ENCODE measurements at regions not wholly inside any gene's neighbourhood (a gene's known extent, or its start where the extent isn't known, plus 50 kb on each side); places are given as distances from the start of the nearest gene placed in this dataset.

GRCh38 chr4:104217526-104217925 lies 277.2 kb downstream of the CXXC4 start:
- no peak for ATAC-seq

GRCh38 chr4:104211657-104212056 lies 283.0 kb downstream of the CXXC4 start:
- ATAC-seq = no peak
- TF ChIP-seq ZNF565 (CRISPR knock-in tag; conservative IDR thresholded peaks at IDR 0.05; ENCODE audit: low read depth) = no peak
- TF ChIP-seq, protein P1, sequence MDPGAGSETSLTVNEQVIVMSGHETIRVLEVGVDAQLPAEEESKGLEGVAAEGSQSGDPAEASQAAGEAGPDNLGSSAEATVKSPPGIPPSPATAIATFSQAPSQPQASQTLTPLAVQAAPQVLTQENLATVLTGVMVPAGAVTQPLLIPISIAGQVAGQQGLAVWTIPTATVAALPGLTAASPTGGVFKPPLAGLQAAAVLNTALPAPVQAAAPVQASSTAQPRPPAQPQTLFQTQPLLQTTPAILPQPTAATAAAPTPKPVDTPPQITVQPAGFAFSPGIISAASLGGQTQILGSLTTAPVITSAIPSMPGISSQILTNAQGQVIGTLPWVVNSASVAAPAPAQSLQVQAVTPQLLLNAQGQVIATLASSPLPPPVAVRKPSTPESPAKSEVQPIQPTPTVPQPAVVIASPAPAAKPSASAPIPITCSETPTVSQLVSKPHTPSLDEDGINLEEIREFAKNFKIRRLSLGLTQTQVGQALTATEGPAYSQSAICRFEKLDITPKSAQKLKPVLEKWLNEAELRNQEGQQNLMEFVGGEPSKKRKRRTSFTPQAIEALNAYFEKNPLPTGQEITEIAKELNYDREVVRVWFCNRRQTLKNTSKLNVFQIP (CRISPR knock-in tag; IDR thresholded peaks at IDR 0.05; ENCODE audit: borderline replicate concordance, low read depth) = no peak
- no peak for TF ChIP-seq CREB5 (CRISPR knock-in tag; IDR thresholded peaks at IDR 0.05; ENCODE audit: low read depth)
- TF ChIP-seq ZFP30 (CRISPR knock-in tag; IDR thresholded peaks at IDR 0.05) = no peak
- TF ChIP-seq, protein P2, sequence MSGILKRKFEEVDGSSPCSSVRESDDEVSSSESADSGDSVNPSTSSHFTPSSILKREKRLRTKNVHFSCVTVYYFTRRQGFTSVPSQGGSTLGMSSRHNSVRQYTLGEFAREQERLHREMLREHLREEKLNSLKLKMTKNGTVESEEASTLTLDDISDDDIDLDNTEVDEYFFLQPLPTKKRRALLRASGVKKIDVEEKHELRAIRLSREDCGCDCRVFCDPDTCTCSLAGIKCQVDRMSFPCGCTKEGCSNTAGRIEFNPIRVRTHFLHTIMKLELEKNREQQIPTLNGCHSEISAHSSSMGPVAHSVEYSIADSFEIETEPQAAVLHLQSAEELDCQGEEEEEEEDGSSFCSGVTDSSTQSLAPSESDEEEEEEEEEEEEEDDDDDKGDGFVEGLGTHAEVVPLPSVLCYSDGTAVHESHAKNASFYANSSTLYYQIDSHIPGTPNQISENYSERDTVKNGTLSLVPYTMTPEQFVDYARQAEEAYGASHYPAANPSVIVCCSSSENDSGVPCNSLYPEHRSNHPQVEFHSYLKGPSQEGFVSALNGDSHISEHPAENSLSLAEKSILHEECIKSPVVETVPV (CRISPR knock-in tag; IDR thresholded peaks at IDR 0.05) = no peak
- no peak for TF ChIP-seq ISL1 (CRISPR knock-in tag; IDR thresholded peaks at IDR 0.05)
- no peak for TF ChIP-seq OSR1 (CRISPR knock-in tag; IDR thresholded peaks at IDR 0.05)

More at GRCh38 chr4:104217526-104217925, 277.2 kb downstream of the CXXC4 start:
- TF ChIP-seq TOX (CRISPR knock-in tag; IDR thresholded peaks at IDR 0.05; ENCODE audit: borderline replicate concordance) = no peak
- TF ChIP-seq ZFP30 (CRISPR knock-in tag; IDR thresholded peaks at IDR 0.05) = no peak
- TF ChIP-seq BACH2 (CRISPR knock-in tag; IDR thresholded peaks at IDR 0.05; ENCODE audit: borderline replicate concordance) = no peak
- TF ChIP-seq, protein P2 (CRISPR knock-in tag; IDR thresholded peaks at IDR 0.05) = no peak
- no peak for TF ChIP-seq ZNF8 (CRISPR knock-in tag; IDR thresholded peaks at IDR 0.05)
- TF ChIP-seq ZFP3 (CRISPR knock-in tag; IDR thresholded peaks at IDR 0.05) = no peak
- TF ChIP-seq, protein P1 (CRISPR knock-in tag; IDR thresholded peaks at IDR 0.05; ENCODE audit: borderline replicate concordance, low read depth) = no peak
- TF ChIP-seq TSHZ2 (CRISPR knock-in tag; IDR thresholded peaks at IDR 0.05) = no peak
- no peak for TF ChIP-seq ZNF565 (CRISPR knock-in tag; conservative IDR thresholded peaks at IDR 0.05; ENCODE audit: low read depth)
- no peak for TF ChIP-seq ZC3H10 (CRISPR knock-in tag; IDR thresholded peaks at IDR 0.05)
- no peak for TF ChIP-seq RARB (CRISPR knock-in tag; IDR thresholded peaks at IDR 0.05)
- no peak for TF ChIP-seq ARNTL (CRISPR knock-in tag; IDR thresholded peaks at IDR 0.05; ENCODE audit: borderline replicate concordance, low read depth)

DNA sequence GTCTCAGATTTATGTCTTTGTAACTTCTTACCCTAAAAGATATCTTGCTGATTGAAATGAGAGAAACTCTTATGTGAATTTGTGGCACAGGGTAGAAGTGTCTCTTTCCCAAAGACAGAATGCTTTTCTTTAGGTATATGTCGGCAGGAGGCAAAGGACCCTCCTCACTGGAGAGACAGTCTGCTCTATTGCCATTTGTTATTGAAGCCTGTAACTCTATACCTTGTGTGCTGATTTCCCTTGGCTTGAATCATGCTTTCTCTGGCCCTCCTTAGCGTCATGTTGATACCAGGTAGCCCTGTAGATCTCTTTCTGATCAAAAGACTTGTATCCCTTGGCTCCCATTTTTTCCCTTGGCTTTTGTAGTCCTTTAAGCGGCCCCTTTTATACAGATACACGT lies 284.3 kb downstream of the CXXC4 start:
- ATAC-seq = no peak
- TF ChIP-seq TCF4 (CRISPR knock-in tag; IDR thresholded peaks at IDR 0.05; ENCODE audit: borderline replicate concordance) (no peak), ZNF565 (CRISPR knock-in tag; conservative IDR thresholded peaks at IDR 0.05; ENCODE audit: low read depth) (no peak), CSDC2 (CRISPR knock-in tag; IDR thresholded peaks at IDR 0.05) (no peak), CREB5 (CRISPR knock-in tag; IDR thresholded peaks at IDR 0.05; ENCODE audit: low read depth) (no peak)
- TF ChIP-seq, protein P3, sequence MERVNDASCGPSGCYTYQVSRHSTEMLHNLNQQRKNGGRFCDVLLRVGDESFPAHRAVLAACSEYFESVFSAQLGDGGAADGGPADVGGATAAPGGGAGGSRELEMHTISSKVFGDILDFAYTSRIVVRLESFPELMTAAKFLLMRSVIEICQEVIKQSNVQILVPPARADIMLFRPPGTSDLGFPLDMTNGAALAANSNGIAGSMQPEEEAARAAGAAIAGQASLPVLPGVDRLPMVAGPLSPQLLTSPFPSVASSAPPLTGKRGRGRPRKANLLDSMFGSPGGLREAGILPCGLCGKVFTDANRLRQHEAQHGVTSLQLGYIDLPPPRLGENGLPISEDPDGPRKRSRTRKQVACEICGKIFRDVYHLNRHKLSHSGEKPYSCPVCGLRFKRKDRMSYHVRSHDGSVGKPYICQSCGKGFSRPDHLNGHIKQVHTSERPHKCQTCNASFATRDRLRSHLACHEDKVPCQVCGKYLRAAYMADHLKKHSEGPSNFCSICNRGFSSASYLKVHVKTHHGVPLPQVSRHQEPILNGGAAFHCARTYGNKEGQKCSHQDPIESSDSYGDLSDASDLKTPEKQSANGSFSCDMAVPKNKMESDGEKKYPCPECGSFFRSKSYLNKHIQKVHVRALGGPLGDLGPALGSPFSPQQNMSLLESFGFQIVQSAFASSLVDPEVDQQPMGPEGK (CRISPR knock-in tag; IDR thresholded peaks at IDR 0.05; ENCODE audit: borderline replicate concordance) = no peak
- TF ChIP-seq, protein P1 (CRISPR knock-in tag; IDR thresholded peaks at IDR 0.05; ENCODE audit: borderline replicate concordance, low read depth) = no peak

All from SK-N-SH treated with all-trans-retinoic acid at 6 μM for 48 hours (cell line).